PFSK-1 (cell line): ENCODE measurements at regions not wholly inside any gene's neighbourhood (a gene's known extent, or its start where the extent isn't known, plus 50 kb on each side); places are given as distances from the start of the nearest gene placed in this dataset.

ENCODE experiments used
- FOXP2 ChIP-seq: optimal IDR thresholded peaks from 2 replicates; pipeline ENCODE3; 2011; ENCODE audit warnings: borderline replicate concordance, control low read depth, inconsistent platforms; ENCODE audit not compliant: insufficient read depth; ENCODE audit errors: extremely low read length, extremely low read depth
- POLR2AphosphoS5 ChIP-seq: IDR thresholded peaks from 2 replicates; pipeline ENCODE4 v1.6.1; 2012; ENCODE audit warnings: low read depth, mild to moderate bottlenecking, control low read depth, low read length, moderate library complexity
- SIN3A ChIP-seq: IDR thresholded peaks from 2 replicates; pipeline ENCODE4 v1.6.1; 2012; ENCODE audit warnings: mild to moderate bottlenecking, low read length, moderate library complexity, borderline replicate concordance; ENCODE audit not compliant: insufficient read depth
- TAF1 ChIP-seq: IDR thresholded peaks from 2 replicates; pipeline ENCODE4 v1.6.1; 2012; ENCODE audit warnings: low read length, control low read depth, borderline replicate concordance; ENCODE audit not compliant: insufficient read depth
- TF ChIP-seq, protein P1 (sequence below), 2 experiments: IDR thresholded peaks; 2 replicates each; pipeline versions ENCODE4 v1.6.1 to v1.8.0; 2011 to 2012; ENCODE audit warnings: low read depth in 2 of 2, low read length in 2 of 2, control low read depth in 1 of 2, inconsistent platforms in 1 of 2, mild to moderate bottlenecking in 1 of 2, moderate library complexity in 1 of 2; ENCODE audit not compliant: insufficient read depth in 1 of 2

DNA sequence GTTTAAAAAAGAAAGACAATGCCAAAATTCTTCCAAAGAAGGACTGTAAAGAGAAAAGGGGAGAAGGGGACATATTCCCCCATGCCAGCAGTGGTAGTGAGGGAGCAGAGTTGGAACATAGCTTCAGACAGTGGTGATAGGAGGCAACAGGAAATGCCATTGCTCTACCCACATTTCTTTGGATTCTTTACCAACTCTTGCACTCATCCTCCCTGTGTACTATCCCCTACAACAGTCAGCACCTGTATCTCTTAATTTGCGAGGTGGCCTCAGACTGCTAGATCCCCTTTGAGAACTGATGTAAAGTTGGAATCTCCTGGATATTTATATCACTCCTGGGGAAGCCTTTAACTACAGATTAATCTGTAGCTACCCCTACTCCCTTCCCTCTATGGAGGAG is 320.6 kb upstream of the PTGER4 start:
- TF ChIP-seq, protein P1, sequence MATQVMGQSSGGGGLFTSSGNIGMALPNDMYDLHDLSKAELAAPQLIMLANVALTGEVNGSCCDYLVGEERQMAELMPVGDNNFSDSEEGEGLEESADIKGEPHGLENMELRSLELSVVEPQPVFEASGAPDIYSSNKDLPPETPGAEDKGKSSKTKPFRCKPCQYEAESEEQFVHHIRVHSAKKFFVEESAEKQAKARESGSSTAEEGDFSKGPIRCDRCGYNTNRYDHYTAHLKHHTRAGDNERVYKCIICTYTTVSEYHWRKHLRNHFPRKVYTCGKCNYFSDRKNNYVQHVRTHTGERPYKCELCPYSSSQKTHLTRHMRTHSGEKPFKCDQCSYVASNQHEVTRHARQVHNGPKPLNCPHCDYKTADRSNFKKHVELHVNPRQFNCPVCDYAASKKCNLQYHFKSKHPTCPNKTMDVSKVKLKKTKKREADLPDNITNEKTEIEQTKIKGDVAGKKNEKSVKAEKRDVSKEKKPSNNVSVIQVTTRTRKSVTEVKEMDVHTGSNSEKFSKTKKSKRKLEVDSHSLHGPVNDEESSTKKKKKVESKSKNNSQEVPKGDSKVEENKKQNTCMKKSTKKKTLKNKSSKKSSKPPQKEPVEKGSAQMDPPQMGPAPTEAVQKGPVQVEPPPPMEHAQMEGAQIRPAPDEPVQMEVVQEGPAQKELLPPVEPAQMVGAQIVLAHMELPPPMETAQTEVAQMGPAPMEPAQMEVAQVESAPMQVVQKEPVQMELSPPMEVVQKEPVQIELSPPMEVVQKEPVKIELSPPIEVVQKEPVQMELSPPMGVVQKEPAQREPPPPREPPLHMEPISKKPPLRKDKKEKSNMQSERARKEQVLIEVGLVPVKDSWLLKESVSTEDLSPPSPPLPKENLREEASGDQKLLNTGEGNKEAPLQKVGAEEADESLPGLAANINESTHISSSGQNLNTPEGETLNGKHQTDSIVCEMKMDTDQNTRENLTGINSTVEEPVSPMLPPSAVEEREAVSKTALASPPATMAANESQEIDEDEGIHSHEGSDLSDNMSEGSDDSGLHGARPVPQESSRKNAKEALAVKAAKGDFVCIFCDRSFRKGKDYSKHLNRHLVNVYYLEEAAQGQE (IDR thresholded peaks at IDR 0.05; ENCODE audit: insufficient read depth in 1 of 2, low read depth in 2 of 2, low read length in 2 of 2): no peak
- TF ChIP-seq POLR2AphosphoS5: no peak
- no peak for TF ChIP-seq TAF1
- TF ChIP-seq SIN3A: no peak
- no peak for TF ChIP-seq FOXP2
